Endothelial cell of umbilical vein (primary cell): ENCODE measurements at regions not wholly inside any gene's neighbourhood (a gene's known extent, or its start where the extent isn't known, plus 50 kb on each side); places are given as distances from the start of the nearest gene placed in this dataset.

Experiments
- BruUV-seq: library from RNA; stranded (reverse); fragments of 400-500 nt; replicated peaks from 2 replicates; lab custom pipeline; 2021; lab: Mats Ljungman, UMichigan
- CTCF ChIA-PET: fragments of 300-600, 350-600 bp; sonication (Branson Sonifier 250); formaldehyde crosslinking; loops from one replicate; lab custom pipeline; 2021; ENCODE audit warnings: antibody characterized with exemption, inconsistent platforms; lab: Charles Lee
- POLR2A ChIA-PET: fragments of 300-600, 350-600 bp; sonication (Branson Sonifier 250); formaldehyde crosslinking; loops from one replicate; lab custom pipeline; 2021; ENCODE audit warnings: antibody characterized with exemption, inconsistent platforms; lab: Charles Lee
- DNase-seq: peaks from one replicate; pipeline ENCODE4 v3.0.0-alpha.2; 2011; ENCODE audit warnings: low read depth, low spot score
- FAIRE-seq: peaks from 2 replicates; lab custom pipeline; 2011; peaks lifted over from hg19 to GRCh38; lab: Jason Lieb, UNC
- H2AFZ ChIP-seq: 2 replicates; pipeline ENCODE4 v1.6.0; 2012; ENCODE audit warnings: low read depth, low read length, control low read depth, inconsistent platforms
- H3K27ac ChIP-seq: 2 replicates; pipeline ENCODE4 v1.5.1; 2011; ENCODE audit warnings: low read depth, mild to moderate bottlenecking, control low read depth, low read length, moderate library complexity; ENCODE audit not compliant: insufficient read depth
- H3K27me3 ChIP-seq, 2 experiments: 2 replicates each; pipeline versions ENCODE4 v1.6.0 to v1.6.1; 2011; ENCODE audit warnings: low read length in 2 of 2, mixed read lengths in 1 of 2; ENCODE audit not compliant: control insufficient read depth in 2 of 2, insufficient read depth in 2 of 2
- H3K36me3 ChIP-seq, 2 experiments: 2 replicates in 1 of 2; 3 replicates in 1 of 2; pipeline ENCODE4 v1.5.1; 2011; ENCODE audit warnings: low read length in 2 of 2, mild to moderate bottlenecking in 1 of 2, moderate library complexity in 1 of 2; ENCODE audit not compliant: control insufficient read depth in 2 of 2, insufficient read depth in 2 of 2; ENCODE audit errors: extremely low read depth in 1 of 2
- H3K4me1 ChIP-seq: 3 replicates; pipeline ENCODE4 v1.5.1; 2011; ENCODE audit warnings: mild to moderate bottlenecking, low read length; ENCODE audit not compliant: control insufficient read depth, insufficient read depth; ENCODE audit errors: extremely low read depth
- H3K4me2 ChIP-seq: 2 replicates; pipeline ENCODE4 v1.6.1; 2011; ENCODE audit warnings: low read length, control low read depth, mixed read lengths; ENCODE audit not compliant: insufficient read depth
- H3K4me3 ChIP-seq, 3 experiments: fragments of 200-600 bp in 1 of 3; sonication (generic), shearing (Covaris generic) in 1 of 3; replicated peaks in 1 of 3; 2 replicates each; pipeline ENCODE4 v1.5.1; 2011 to 2016; ENCODE audit warnings: control low read depth in 3 of 3, low read length in 3 of 3, mild to moderate bottlenecking in 2 of 3, inconsistent platforms in 1 of 3, low read depth in 1 of 3, moderate library complexity in 1 of 3; ENCODE audit not compliant: insufficient read depth in 1 of 3
- H3K79me2 ChIP-seq: 2 replicates; pipeline ENCODE4 v1.6.0; 2012; ENCODE audit warnings: low read length, inconsistent platforms; ENCODE audit not compliant: control insufficient read depth, insufficient read depth
- H3K9ac ChIP-seq: replicated peaks from 2 replicates; pipeline ENCODE3; 2011; ENCODE audit warnings: low read length, control low read depth; ENCODE audit not compliant: insufficient read depth; ENCODE audit errors: extremely low read depth
- H3K9me1 ChIP-seq: replicated peaks from 3 replicates; pipeline ENCODE4 v1.6.0; 2011; ENCODE audit warnings: mild to moderate bottlenecking, low read length; ENCODE audit not compliant: control insufficient read depth, insufficient read depth; ENCODE audit errors: extremely low read depth
- H3K9me3 ChIP-seq: replicated peaks from 2 replicates; pipeline ENCODE4 v1.5.1; 2012; ENCODE audit warnings: low read length, inconsistent platforms; ENCODE audit not compliant: control insufficient read depth, insufficient read depth
- H4K20me1 ChIP-seq: replicated peaks from 2 replicates; pipeline ENCODE3; 2011; ENCODE audit warnings: mild to moderate bottlenecking, low read length; ENCODE audit not compliant: control insufficient read depth, insufficient read depth; ENCODE audit errors: extremely low read depth
- CTCF ChIP-seq, 2 donors: IDR thresholded peaks; 1 replicate in 1 of 2; 2 replicates in 1 of 2; pipeline ENCODE4 v1.5.1; 2011; ENCODE audit warnings: low read length in 2 of 2, mild to moderate bottlenecking in 2 of 2, moderate library complexity in 2 of 2, control low read depth in 1 of 2, inconsistent platforms in 1 of 2, low read depth in 1 of 2; ENCODE audit not compliant: insufficient read depth in 1 of 2; ENCODE audit errors: extremely low read depth in 1 of 2
- EZH2 ChIP-seq: IDR thresholded peaks from 2 replicates; pipeline ENCODE4 v1.6.1; 2012; ENCODE audit warnings: borderline replicate concordance, low read depth, mild to moderate bottlenecking, moderate library complexity, low read length, inconsistent platforms; ENCODE audit not compliant: severe bottlenecking
- FOS ChIP-seq: IDR thresholded peaks from 2 replicates; pipeline ENCODE4 v1.6.1; 2011; ENCODE audit warnings: mild to moderate bottlenecking, low read length, moderate library complexity, borderline replicate concordance; ENCODE audit not compliant: insufficient read depth
- GATA2 ChIP-seq: IDR thresholded peaks from 2 replicates; pipeline ENCODE4 v1.7.0; 2011; ENCODE audit warnings: low read depth, mild to moderate bottlenecking, moderate library complexity, mixed read lengths, low read length; ENCODE audit not compliant: insufficient read length, insufficient read depth
- JUN ChIP-seq: IDR thresholded peaks from 2 replicates; pipeline ENCODE4 v1.6.1; 2011; ENCODE audit warnings: borderline replicate concordance, low read depth; ENCODE audit not compliant: insufficient read length, insufficient read depth
- MAX ChIP-seq: IDR thresholded peaks from 2 replicates; pipeline ENCODE4 v1.6.1; 2011; ENCODE audit not compliant: insufficient read depth, insufficient read length
- MYC ChIP-seq: IDR thresholded peaks from one replicate; pipeline ENCODE4 v1.6.1; 2011; ENCODE audit warnings: mild to moderate bottlenecking, low read depth, low read length
- POLR2A ChIP-seq: IDR thresholded peaks from 2 replicates; pipeline ENCODE4 v1.6.1; 2012; ENCODE audit warnings: low read depth, mild to moderate bottlenecking, control low read depth, low read length
- POLR2AphosphoS5 ChIP-seq: IDR thresholded peaks from 2 replicates; pipeline ENCODE4 v1.6.1; 2012; ENCODE audit warnings: low read depth, mild to moderate bottlenecking, control low read depth, low read length, moderate library complexity; ENCODE audit not compliant: insufficient read depth
- dilution Hi-C: fragments of 300-500 bp; cut with MboI; formaldehyde crosslinking; loops from one replicate; pipeline ENCODE4 v1.15.0; 2019; ENCODE audit warnings: low sequenced_read_pairs; ENCODE audit not compliant: extremely low pct_ligation_motif_present
- intact Hi-C: fragments of 100-400 bp; cut with micrococcal nuclease; formaldehyde crosslinking; loops from one replicate; pipeline ENCODE4 v1.10.0; 2022

GRCh38 chr2:107168141-107168540 is 282.2 kb upstream of the ST6GAL2 start:
- BruUV-seq: no TSS peak
- DNase-seq (no peak), FAIRE-seq (no peak)
- dilution Hi-C loops (no loop called here), intact Hi-C loops (no loop called here)
- no peaks in the 10 kb centered on the region for H3K27me3 ChIP-seq
- H3K79me2 ChIP-seq: no peaks in the 10 kb centered on the region
- ChIA-PET CTCF (no interaction called here), POLR2A (no interaction called here)
- H3K4me2 ChIP-seq: no peak overlapping the region
- H3K27ac ChIP-seq: no peak overlapping the region
- H3K4me3 ChIP-seq: no peak overlapping the region
- no peak overlapping the region for H2AFZ ChIP-seq
- peaks cover under 1% of the 10 kb centered on the region for H3K9me3 ChIP-seq
- TF ChIP-seq EZH2 (no peak), MYC (no peak), FOS (no peak), POLR2AphosphoS5 (no peak), POLR2A (no peak), MAX (no peak), JUN (no peak), GATA2 (no peak), CTCF (IDR thresholded peaks at IDR 0.05; ENCODE audit: extremely low read depth in 1 of 2, insufficient read depth in 1 of 2, low read depth in 1 of 2, low read length in 2 of 2) (no peak)
- no peaks in the 10 kb centered on the region for H3K9me1 ChIP-seq
- no peaks in the 10 kb centered on the region for H4K20me1 ChIP-seq
- no peak overlapping the region for H3K9ac ChIP-seq
- H3K4me1 ChIP-seq: no peaks in the 10 kb centered on the region
- H3K36me3 ChIP-seq: no peaks in the 10 kb centered on the region
